HEK293T (cell line): ENCODE measurements at regions not wholly inside any gene's neighbourhood (a gene's known extent, or its start where the extent isn't known, plus 50 kb on each side); places are given as distances from the start of the nearest gene placed in this dataset.

ENCODE experiments used
- FOXA1 ChIP-seq: fragments of 450-650 bp; IDR thresholded peaks from 2 replicates; pipeline ENCODE4 v1.6.1; 2016; ENCODE audit warnings: mild to moderate bottlenecking
- FOXK2 ChIP-seq: fragments of 450-650 bp; IDR thresholded peaks from 2 replicates; pipeline ENCODE4 v1.6.1; 2016; ENCODE audit warnings: mild to moderate bottlenecking
- PKNOX1 ChIP-seq: fragments of 450-650 bp; IDR thresholded peaks from 2 replicates; pipeline ENCODE4 v1.6.1; 2016
- SUZ12 ChIP-seq: fragments of 450-650 bp; IDR thresholded peaks from 2 replicates; pipeline ENCODE4 v1.6.1; 2016; ENCODE audit warnings: mild to moderate bottlenecking
- TARDBP ChIP-seq: fragments of 450-650 bp; IDR thresholded peaks from 2 replicates; pipeline ENCODE4 v1.6.1; 2016

- TF ChIP-seq FOXA1 (no peak), PKNOX1 (no peak), TARDBP (no peak), SUZ12 (no peak), FOXK2 (no peak)
These were observed 93.4 kb upstream of the CHD1 start for GRCh38 chr5:99022250-99022649.
